Right forelimb (tissue), 1 donor: ENCODE measurements at regions not wholly inside any gene's neighbourhood (a gene's known extent, or its start where the extent isn't known, plus 50 kb on each side); places are given as distances from the start of the nearest gene placed in this dataset.
"Not testable (repeated sequence)": the region's sequence is repeated elsewhere in the genome, so short reads cannot be mapped to it uniquely, and the experiment has no call there.

Experiments
- DNase-seq: peaks from one replicate; pipeline ENCODE4 v3.0.0-alpha.2; 2018

DNA sequence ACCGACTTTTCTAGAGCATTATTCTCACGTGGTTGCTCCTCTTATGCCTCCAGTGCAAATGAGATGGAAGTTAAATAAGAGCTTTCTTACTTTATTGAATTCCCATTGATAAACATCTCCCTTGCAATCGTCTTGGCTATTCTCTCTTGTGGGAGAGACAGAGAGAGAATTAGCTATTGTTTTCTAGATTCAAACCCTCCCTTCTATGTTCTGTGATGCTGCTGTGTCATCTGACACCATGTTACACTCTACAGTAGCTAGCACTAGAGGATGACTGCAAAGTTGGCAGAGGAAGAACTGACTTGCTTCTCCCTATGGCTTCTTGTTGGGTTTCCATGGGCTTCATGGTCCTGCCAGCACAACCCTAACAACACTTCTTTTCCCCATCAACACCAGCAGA lies 134.6 kb upstream of the RANBP3L start:
- no peak for DNase-seq

DNA sequence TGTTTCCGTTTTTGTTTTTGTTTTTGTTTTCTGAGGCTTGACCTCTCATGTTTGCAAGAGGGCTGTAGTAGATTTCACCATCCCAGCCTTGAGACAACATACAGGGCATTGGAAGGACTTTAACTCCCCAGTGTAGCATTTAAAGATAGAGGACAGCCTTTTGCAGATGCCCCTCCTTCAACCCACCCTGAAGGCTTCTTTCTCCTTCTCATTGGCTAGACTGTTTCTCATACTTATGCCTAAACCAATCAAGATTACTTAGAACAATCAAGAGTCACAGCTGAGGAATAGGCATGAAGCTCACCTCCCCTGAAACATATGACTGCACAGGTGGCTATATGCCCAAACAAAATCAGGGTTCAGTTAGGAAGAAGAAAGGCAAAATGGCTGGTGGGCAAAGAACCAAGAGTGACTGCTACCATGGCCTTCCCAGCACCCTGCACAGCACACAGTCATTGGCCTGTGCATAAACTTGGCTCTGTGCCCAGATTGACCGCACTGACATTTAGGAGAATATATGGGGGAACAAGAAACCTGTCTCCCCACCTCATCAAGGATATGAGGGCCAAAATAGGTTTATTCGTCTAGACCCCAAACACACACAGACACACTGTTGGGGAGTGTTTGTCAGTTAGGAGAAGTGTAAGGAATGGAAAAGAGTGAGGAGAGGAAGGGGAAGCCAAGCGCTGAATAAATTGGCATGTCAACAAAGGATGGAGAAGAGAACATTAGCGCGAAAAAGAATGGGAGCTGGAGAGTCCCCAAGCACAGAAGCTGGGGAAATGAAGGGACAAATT lies 137.3 kb upstream of the RANBP3L start:
- DNase-seq: no peak

- DNase-seq: no peak
These were observed 138.6 kb upstream of the RANBP3L start for GRCh38 chr5:36440300-36440699.

- DNase-seq: no peak
These were observed 139.6 kb upstream of the RANBP3L start for GRCh38 chr5:36441280-36441679.

DNA sequence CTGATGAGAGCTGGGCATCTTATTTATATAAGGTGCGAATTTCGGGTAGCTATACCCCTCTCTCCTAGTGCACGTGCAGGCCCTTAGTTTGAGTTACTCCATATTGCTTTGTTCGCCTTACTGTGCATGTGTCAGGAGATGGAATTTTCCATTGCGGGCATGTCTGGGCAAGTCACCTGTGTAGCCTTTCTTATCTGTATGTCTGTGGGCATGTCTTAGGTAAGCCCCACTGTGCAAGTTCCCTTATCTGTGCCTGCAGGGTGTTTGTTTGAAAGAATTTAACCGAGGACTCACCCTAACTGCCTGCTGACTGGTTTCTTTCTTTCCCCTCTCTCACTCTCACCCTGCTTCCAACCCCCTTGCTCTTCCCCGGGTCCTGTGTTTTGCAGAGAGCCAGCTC lies 140.7 kb upstream of the RANBP3L start:
- DNase-seq: no peak

GRCh38 chr5:36442796-36443195 lies 141.1 kb upstream of the RANBP3L start:
- DNase-seq: no peak

GRCh38 chr5:36443941-36444340 lies 142.2 kb upstream of the RANBP3L start:
- DNase-seq: no peak

DNA sequence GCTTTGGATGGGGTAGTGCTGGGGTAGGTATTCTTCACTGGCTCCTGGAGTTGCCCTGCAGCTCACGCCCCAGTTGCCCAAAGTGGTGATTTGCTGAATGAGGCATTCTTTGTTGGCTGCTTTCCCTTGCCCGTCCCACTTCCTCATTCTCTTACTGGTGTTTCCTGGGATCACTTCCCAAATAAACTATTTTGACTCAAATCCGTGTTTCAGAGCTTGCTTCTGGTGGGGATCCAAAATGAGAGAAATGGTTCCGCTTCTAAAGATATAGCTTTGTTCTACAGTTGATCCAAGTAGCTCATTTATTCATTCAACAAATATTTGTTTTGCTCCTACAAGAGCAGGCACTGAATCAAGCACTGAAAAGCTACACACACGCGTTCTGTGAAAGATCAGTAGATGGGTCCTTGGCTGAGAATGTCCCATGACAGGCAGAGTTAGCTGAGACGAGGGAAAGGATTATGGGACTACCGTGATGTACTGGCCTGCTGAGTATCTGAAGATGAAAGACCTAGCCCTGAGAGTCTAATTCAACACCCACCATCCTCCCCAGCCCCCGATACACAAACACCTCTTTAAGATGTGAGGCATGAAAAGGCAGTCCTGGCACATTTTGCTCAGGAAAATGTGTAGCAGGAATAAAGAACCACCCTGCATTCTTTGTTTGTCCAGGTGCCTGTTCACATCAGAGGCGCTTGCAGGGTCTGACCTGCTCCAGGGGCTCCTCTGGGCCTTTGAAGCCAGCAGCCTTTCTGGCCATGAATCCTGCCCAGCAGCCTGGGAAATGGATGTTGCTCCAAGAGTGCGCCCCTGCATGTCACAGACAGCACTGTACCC lies 143.1 kb upstream of the RANBP3L start:
- DNase-seq: no peak

- no peak for DNase-seq
These were observed 146.1 kb upstream of the RANBP3L start for GRCh38 chr5:36447776-36448175.

GRCh38 chr5:36450229-36451014 lies 148.7 kb upstream of the RANBP3L start:
- no peak for DNase-seq

- DNase-seq: no peak
These were observed 150.8 kb upstream of the RANBP3L start for GRCh38 chr5:36452424-36453006.

DNA sequence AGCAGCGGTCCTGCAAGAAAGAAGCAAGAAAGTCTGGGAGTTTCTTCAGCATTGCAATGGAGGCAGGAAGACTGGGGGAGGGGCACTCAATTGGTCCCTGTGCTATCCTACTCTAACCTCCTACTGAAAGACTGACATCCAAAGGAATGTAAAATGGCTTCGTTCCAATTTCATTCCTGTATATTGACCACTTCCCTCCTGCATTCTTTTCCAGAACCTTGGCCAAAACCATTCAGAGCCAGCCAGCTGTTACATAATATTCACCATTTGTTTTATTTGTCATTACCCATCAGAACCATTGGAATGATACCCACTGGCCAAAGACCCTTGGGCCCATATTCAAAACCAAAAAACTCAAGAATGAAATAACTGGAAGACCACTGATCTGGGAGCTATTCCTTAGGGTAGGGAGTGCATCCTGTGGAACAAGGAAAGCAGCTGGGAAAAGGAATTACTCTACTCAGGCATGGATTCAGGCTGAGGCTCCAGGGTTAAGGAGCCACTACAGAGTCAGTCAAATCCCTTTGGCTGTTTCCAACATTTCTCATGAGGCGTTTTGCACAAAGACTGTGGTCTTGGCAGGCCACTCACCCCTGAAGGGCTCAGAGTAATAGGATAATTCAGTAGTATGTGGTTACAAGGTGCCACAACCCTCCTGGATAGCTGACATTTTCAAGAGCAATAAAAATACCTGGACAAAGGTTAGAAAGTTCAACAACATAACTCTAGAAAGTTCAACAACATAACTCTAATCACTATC lies 148.7 kb upstream of the SLC1A3 start:
- no peak for DNase-seq

GRCh38 chr5:36458746-36459145 lies 147.7 kb upstream of the SLC1A3 start:
- no peak for DNase-seq

DNA sequence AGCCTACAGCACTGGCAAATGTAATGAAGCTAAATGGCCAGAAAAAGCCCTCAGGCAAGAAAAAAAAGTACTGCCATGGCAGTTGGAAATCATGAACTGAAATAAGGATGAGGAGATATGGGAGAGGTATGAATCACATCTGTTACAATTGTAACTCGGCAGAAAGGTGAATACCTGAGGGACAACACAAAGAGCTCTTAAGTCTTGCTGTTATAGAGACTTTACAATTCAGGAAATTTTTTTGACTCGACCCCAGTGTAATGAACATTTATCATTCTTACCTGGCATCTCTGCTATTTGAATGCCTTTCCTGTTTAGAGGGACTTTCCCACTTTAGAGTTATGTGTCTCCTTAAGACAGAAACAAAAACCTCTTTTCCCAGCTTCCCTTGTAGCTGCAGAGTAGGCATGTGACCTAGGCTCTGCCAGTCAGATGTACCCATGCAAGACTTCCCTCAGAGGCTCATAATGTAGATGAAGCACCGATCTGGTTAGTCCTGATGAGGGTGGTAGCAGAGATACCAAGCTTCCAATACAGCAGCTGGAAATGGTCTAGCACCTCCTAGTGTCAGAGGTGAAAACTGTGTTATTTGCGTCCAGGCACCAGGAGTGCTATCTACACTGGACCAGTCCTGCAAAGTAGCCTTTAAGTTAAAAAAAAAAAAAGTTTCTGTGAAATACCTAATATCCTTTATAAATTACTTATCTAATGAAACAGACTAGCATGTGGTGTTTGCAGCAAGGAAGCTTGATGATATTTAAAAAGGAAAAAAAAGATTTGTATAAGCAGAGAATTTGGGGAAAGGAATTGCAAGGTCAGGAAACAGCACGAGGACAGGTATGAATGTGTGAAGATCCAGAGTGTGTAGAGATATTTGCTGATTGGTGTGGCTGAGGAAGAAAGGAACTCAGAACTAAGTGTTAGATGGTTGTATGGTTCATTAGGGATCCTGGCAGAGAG lies 146.9 kb upstream of the SLC1A3 start:
- DNase-seq: no peak

DNA sequence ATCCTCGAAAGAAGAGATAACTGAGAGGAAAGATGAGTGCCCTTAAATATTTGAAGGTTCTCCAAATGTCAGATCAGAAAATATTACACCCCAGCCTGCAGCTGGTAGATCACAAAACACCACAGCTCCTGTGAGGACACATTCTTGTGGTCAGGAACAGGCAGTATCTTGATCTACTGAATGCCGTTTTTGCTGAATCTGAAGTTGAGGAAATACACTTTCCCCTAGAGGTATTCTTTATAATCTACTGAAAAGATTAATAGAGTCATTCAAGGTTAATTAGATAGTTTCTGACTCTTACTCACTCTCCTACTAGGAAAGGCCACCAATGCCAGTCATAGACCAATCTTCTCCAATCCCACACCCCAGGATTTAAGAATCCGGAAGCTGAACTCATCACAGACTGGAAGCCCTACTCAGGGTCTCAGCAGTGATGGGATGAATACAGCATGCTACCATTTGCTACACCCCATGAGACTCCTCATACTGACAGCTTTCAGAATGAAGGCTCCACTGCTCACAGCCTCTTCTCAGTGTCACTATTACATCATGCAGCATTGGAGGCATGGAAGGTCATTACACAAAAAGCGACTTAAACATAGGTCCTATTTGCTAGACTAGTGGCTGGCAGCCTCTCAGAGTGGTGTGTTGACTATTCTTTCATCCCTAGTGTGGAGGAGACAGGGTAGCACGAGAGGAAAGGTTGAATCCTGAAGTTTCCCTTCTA lies 143.9 kb upstream of the SLC1A3 start:
- no peak for DNase-seq

DNA sequence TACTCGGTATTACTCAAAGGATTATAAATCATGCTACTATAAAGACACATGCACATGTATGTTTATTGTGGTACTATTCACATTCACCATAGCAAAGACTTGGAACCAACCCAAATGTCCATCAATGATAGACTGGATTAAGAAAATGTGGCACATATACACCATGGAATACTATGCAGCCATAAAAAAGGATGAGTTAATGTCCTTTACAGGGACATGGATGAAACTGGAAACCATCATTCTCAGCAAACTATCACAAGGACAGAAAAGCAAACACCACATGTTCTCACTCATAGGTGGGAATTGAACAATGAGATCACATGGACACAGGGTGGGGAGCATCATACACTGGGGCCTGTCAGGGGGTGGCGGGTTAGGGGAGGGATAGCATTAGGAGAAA lies 130.5 kb upstream of the SLC1A3 start:
- not testable (repeated sequence) for DNase-seq

- no peak for DNase-seq
These were observed 127.6 kb upstream of the SLC1A3 start for GRCh38 chr5:36478646-36479317.

GRCh38 chr5:36481454-36482120 lies 124.8 kb upstream of the SLC1A3 start:
- no peak for DNase-seq

- no peak for DNase-seq
These were observed 123.6 kb upstream of the SLC1A3 start for GRCh38 chr5:36482812-36483211.
